ENCODE measurements at regions not wholly inside any gene's neighbourhood (a gene's known extent, or its start where the extent isn't known, plus 50 kb on each side); places are given as distances from the start of the nearest gene placed in this dataset.

- in situ Hi-C loops (cut with MboI; ENCODE audit: low sequenced_read_pairs in 4 of 4) (no loop called here), intact Hi-C loops (cut with DNase I; ENCODE audit: low total_unique reads) (no loop called here)
- DNase-seq (no peak), ATAC-seq (no peak)
- H3K4me1 ChIP-seq: no peaks in the 10 kb centered on the region
- H3K27me3 ChIP-seq: no peaks in the 10 kb centered on the region
- no peak for TF ChIP-seq POLR2A (IDR thresholded peaks at IDR 0.05)
- TF ChIP-seq CTCF (IDR thresholded peaks at IDR 0.05 in 4 of 5, conservative IDR thresholded peaks at IDR 0.05 in 1 of 5): no peak
- H3K4me3 ChIP-seq: no peak overlapping the region
- no peaks in the 10 kb centered on the region for H3K9me3 ChIP-seq
- H3K27ac ChIP-seq: no peak overlapping the region
- H3K36me3 ChIP-seq: no peaks in the 10 kb centered on the region
Observed at GRCh38 chrX:9108054-9108453, 74.1 kb upstream of the FAM9B start.

GRCh38 chrX:9110808-9111207 lies 76.9 kb upstream of the FAM9B start:
- Histone ChIP-seq H3K27me3 (no peaks in the 10 kb centered on the region), H3K4me1 (no peaks in the 10 kb centered on the region), H3K36me3 (no peaks in the 10 kb centered on the region), H3K9me3 (no peaks in the 10 kb centered on the region), H3K4me3 (no peak overlapping the region), H3K27ac (no peak overlapping the region)
- ATAC-seq (no peak), DNase-seq (no peak)
- in situ Hi-C loops (cut with MboI; ENCODE audit: low sequenced_read_pairs in 4 of 4): no loop called here
- intact Hi-C loops (cut with DNase I; ENCODE audit: low total_unique reads): no loop called here
- no peak for TF ChIP-seq POLR2A (IDR thresholded peaks at IDR 0.05)
- no peak for TF ChIP-seq CTCF (IDR thresholded peaks at IDR 0.05 in 4 of 5, conservative IDR thresholded peaks at IDR 0.05 in 1 of 5)

DNA sequence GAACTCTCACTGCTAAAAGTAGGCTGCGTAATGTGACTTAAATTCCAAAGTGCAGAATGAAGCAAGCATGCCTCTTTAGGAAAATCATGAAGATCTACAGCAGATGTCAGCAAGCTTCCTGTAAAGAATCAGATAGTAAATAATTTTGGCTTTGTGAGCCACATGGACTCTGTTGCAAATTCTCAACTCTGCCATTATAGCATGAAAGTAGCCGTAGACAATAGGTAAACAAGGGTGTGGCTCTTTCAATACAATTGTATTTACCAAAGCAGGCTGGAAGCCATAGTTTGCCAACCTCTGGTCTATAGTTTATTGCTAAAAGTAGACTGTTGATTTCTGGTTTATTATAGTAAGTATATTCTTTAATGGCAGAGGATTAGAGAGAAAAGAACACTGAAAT lies 80.3 kb upstream of the FAM9B start:
- no peaks in the 10 kb centered on the region for H3K9me3 ChIP-seq
- no peaks in the 10 kb centered on the region for H3K4me1 ChIP-seq
- TF ChIP-seq POLR2A (IDR thresholded peaks at IDR 0.05): no peak
- TF ChIP-seq CTCF (IDR thresholded peaks at IDR 0.05 in 4 of 5, conservative IDR thresholded peaks at IDR 0.05 in 1 of 5): no peak
- no peaks in the 10 kb centered on the region for H3K36me3 ChIP-seq
- in situ Hi-C loops (cut with MboI; ENCODE audit: low sequenced_read_pairs in 4 of 4) (no loop called here), intact Hi-C loops (cut with DNase I; ENCODE audit: low total_unique reads) (no loop called here)
- ATAC-seq: no peak
- no peak overlapping the region for H3K27ac ChIP-seq
- H3K4me3 ChIP-seq: no peak overlapping the region
- no peaks in the 10 kb centered on the region for H3K27me3 ChIP-seq
- DNase-seq: no peak

GRCh38 chrX:9117851-9118250 lies 83.9 kb upstream of the FAM9B start:
- intact Hi-C loops (cut with DNase I; ENCODE audit: low total_unique reads): no loop called here
- Histone ChIP-seq H3K36me3 (no peaks in the 10 kb centered on the region), H3K27ac (no peak overlapping the region), H3K4me1 (no peaks in the 10 kb centered on the region), H3K4me3 (no peak overlapping the region), H3K27me3 (no peaks in the 10 kb centered on the region), H3K9me3 (no peaks in the 10 kb centered on the region)
- DNase-seq: no peak
- no peak for TF ChIP-seq POLR2A (IDR thresholded peaks at IDR 0.05)
- TF ChIP-seq CTCF (IDR thresholded peaks at IDR 0.05 in 4 of 5, conservative IDR thresholded peaks at IDR 0.05 in 1 of 5): no peak
- in situ Hi-C loops (cut with MboI; ENCODE audit: low sequenced_read_pairs in 4 of 4): no loop called here
- ATAC-seq: no peak

DNA sequence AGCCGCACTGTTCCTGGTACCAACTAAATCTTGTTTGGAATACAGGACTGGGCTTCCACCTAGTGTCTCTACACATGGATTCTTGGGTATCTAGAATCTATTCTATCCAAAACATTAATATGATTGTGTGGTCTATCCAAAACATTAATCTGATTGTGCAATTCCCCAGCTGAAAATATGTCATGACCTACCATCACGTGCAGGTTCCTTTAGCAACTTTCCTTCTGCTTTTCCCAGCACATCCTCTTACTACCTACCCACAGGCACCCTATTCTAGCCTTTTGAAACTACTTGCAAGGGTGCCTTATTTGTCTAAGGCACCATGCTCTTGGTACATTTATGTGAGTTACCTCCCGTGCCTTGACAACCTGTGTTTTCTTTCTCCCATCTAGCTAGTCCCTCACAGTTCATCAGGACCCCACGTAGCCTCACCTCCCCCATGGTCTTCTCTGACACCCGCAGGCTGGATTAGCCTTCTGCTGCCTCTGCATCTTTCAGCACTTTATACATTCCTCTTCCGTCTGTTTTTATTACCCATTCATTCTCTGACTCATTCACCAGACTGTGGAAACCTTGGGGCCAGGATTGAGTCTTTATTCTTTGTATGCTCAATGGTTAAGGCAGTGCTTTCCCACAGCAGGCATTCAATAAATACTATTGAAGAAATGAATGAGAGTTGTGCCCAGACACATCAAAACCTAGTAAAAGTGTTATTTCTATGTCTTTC lies 88.8 kb upstream of the FAM9B start:
- no peak for ATAC-seq
- H3K36me3 ChIP-seq: no peaks in the 10 kb centered on the region

More for the DNA sequence above, 88.8 kb upstream of the FAM9B start:
- DNase-seq: no peak
- in situ Hi-C loops (cut with MboI; ENCODE audit: low sequenced_read_pairs in 4 of 4): no loop called here
- Histone ChIP-seq H3K4me1 (no peaks in the 10 kb centered on the region), H3K4me3 (no peak overlapping the region), H3K27ac (no peak overlapping the region), H3K9me3 (no peaks in the 10 kb centered on the region), H3K27me3 (no peaks in the 10 kb centered on the region)
- no peak for TF ChIP-seq CTCF (IDR thresholded peaks at IDR 0.05 in 4 of 5, conservative IDR thresholded peaks at IDR 0.05 in 1 of 5)
- no peak for TF ChIP-seq POLR2A (IDR thresholded peaks at IDR 0.05)
- intact Hi-C loops (cut with DNase I; ENCODE audit: low total_unique reads): no loop called here

Measured in gastrocnemius medialis (tissue), 4 donors.